ENCODE measurements at regions not wholly inside any gene's neighbourhood (a gene's known extent, or its start where the extent isn't known, plus 50 kb on each side); places are given as distances from the start of the nearest gene placed in this dataset.

GRCh38 chr4:97491856-97492255 is 651.4 kb downstream of the STPG2 start:
- no peak for TF ChIP-seq POLR2A (IDR thresholded peaks at IDR 0.05)
- TF ChIP-seq CTCF (IDR thresholded peaks at IDR 0.05 in 4 of 5, conservative IDR thresholded peaks at IDR 0.05 in 1 of 5): no peak
